T-helper 17 cell (primary cell): ENCODE measurements at regions not wholly inside any gene's neighbourhood (a gene's known extent, or its start where the extent isn't known, plus 50 kb on each side); places are given as distances from the start of the nearest gene placed in this dataset.

Source experiments
- ATAC-seq: fragments of 150-1000 bp; cut with Tn5 transposase; 2 replicates; pipeline ENCODE4 v1.10.0; 2021; ENCODE audit warnings: mild to moderate bottlenecking, moderate library complexity
- DNase-seq, 3 donors: peaks; one replicate each; pipeline versions ENCODE4 v3.0.0 to v3.0.0-alpha.2; 2020 to 2021
- H3K9me3 ChIP-seq: one replicate; pipeline ENCODE4 v1.7.0; 2013; ENCODE audit warnings: low read length, mild to moderate bottlenecking; ENCODE audit not compliant: control insufficient read depth, poor library complexity, severe bottlenecking
- H3K27ac Mint-ChIP-seq: one replicate; pipeline ENCODE4 v1.8.0; 2022; ENCODE audit warnings: mild to moderate bottlenecking, moderate library complexity, mixed read lengths
- H3K27me3 Mint-ChIP-seq: one replicate; pipeline ENCODE4 v1.8.0; 2022; ENCODE audit warnings: mixed read lengths
- H3K36me3 Mint-ChIP-seq: one replicate; pipeline ENCODE4 v1.8.0; 2022; ENCODE audit warnings: low read depth, mixed read lengths
- H3K4me1 Mint-ChIP-seq: one replicate; pipeline ENCODE4 v1.8.0; 2022; ENCODE audit warnings: mild to moderate bottlenecking, mixed read lengths
- H3K4me3 Mint-ChIP-seq: one replicate; pipeline ENCODE4 v1.8.0; 2022; ENCODE audit warnings: mild to moderate bottlenecking, moderate library complexity, mixed read lengths

GRCh38 chr7:24191362-24191761 lies 92.6 kb upstream of the NPY start:
- H3K27me3 Mint-ChIP-seq: peaks cover 25% of the 10 kb centered on the region
- no peak for ATAC-seq

GRCh38 chr7:24192053-24192452 lies 91.9 kb upstream of the NPY start:
- Mint-ChIP-seq H3K4me1 (no peaks in the 10 kb centered on the region), H3K27ac (no peak overlapping the region), H3K4me3 (no peak overlapping the region), H3K27me3 (peaks cover 25% of the 10 kb centered on the region), H3K36me3 (peaks cover 2% of the 10 kb centered on the region)
- no peak for ATAC-seq
- no peaks in the 10 kb centered on the region for H3K9me3 ChIP-seq
- no peak for DNase-seq

More at GRCh38 chr7:24191362-24191761, 92.6 kb upstream of the NPY start:
- no peak overlapping the region for H3K27ac Mint-ChIP-seq
- H3K36me3 Mint-ChIP-seq: peaks cover 2% of the 10 kb centered on the region
- DNase-seq: no peak
- H3K4me1 Mint-ChIP-seq: no peaks in the 10 kb centered on the region
- H3K4me3 Mint-ChIP-seq: no peak overlapping the region
- no peaks in the 10 kb centered on the region for H3K9me3 ChIP-seq

GRCh38 chr7:24192691-24193090 lies 91.3 kb upstream of the NPY start:
- peaks cover 2% of the 10 kb centered on the region for H3K36me3 Mint-ChIP-seq
- no peak overlapping the region for H3K4me3 Mint-ChIP-seq
- peaks cover 22% of the 10 kb centered on the region for H3K27me3 Mint-ChIP-seq
- no peak overlapping the region for H3K27ac Mint-ChIP-seq
- DNase-seq (no peak), ATAC-seq (no peak)
- no peaks in the 10 kb centered on the region for H3K9me3 ChIP-seq
- no peaks in the 10 kb centered on the region for H3K4me1 Mint-ChIP-seq

- no peak for DNase-seq
- ATAC-seq: no peak
- Mint-ChIP-seq H3K4me1 (peaks cover 14% of the 10 kb centered on the region), H3K4me3 (no peak overlapping the region), H3K27me3 (no peaks in the 10 kb centered on the region), H3K36me3 (no peaks in the 10 kb centered on the region), H3K27ac (no peak overlapping the region)
- H3K9me3 ChIP-seq: no peaks in the 10 kb centered on the region
These were observed 86.1 kb upstream of the NPY start for GRCh38 chr7:24197852-24198251.

- no peak overlapping the region for H3K4me3 Mint-ChIP-seq
- ATAC-seq (peak; percentile 97), DNase-seq (no peak)
- no peaks in the 10 kb centered on the region for H3K27me3 Mint-ChIP-seq
- no peaks in the 10 kb centered on the region for H3K9me3 ChIP-seq
- no peak overlapping the region for H3K27ac Mint-ChIP-seq
- H3K4me1 Mint-ChIP-seq: peaks cover 14% of the 10 kb centered on the region
- no peaks in the 10 kb centered on the region for H3K36me3 Mint-ChIP-seq
These were observed 84.0 kb upstream of the NPY start for GRCh38 chr7:24199978-24200377.

- Mint-ChIP-seq H3K4me1 (peaks cover 14% of the 10 kb centered on the region), H3K36me3 (no peaks in the 10 kb centered on the region), H3K27ac (no peak overlapping the region), H3K27me3 (no peaks in the 10 kb centered on the region), H3K4me3 (no peak overlapping the region)
- DNase-seq: no peak
- no peak for ATAC-seq
- H3K9me3 ChIP-seq: no peaks in the 10 kb centered on the region
These were observed 83.5 kb upstream of the NPY start for GRCh38 chr7:24200407-24200966.

GRCh38 chr7:24201226-24201625 lies 82.8 kb upstream of the NPY start:
- no peak overlapping the region for H3K4me3 Mint-ChIP-seq
- H3K27ac Mint-ChIP-seq: no peak overlapping the region
- no peaks in the 10 kb centered on the region for H3K36me3 Mint-ChIP-seq

GRCh38 chr7:24212073-24212472 lies 71.9 kb upstream of the NPY start:
- no peak overlapping the region for H3K4me3 Mint-ChIP-seq
- no peaks in the 10 kb centered on the region for H3K9me3 ChIP-seq
- H3K27me3 Mint-ChIP-seq: peaks cover 6% of the 10 kb centered on the region
- no peak overlapping the region for H3K27ac Mint-ChIP-seq
- no peaks in the 10 kb centered on the region for H3K4me1 Mint-ChIP-seq
- no peak for ATAC-seq
- DNase-seq: no peak
- H3K36me3 Mint-ChIP-seq: no peaks in the 10 kb centered on the region

More at GRCh38 chr7:24201226-24201625, 82.8 kb upstream of the NPY start:
- ATAC-seq: no peak
- peaks cover 14% of the 10 kb centered on the region for H3K4me1 Mint-ChIP-seq
- no peaks in the 10 kb centered on the region for H3K27me3 Mint-ChIP-seq
- no peaks in the 10 kb centered on the region for H3K9me3 ChIP-seq
- DNase-seq: no peak

GRCh38 chr7:24213311-24213710 lies 70.7 kb upstream of the NPY start:
- H3K9me3 ChIP-seq: no peaks in the 10 kb centered on the region
- Mint-ChIP-seq H3K36me3 (no peaks in the 10 kb centered on the region), H3K27ac (no peak overlapping the region), H3K4me1 (no peaks in the 10 kb centered on the region), H3K4me3 (no peak overlapping the region), H3K27me3 (peaks cover 9% of the 10 kb centered on the region)
- no peak for DNase-seq
- ATAC-seq: no peak

- peaks cover 9% of the 10 kb centered on the region for H3K27me3 Mint-ChIP-seq
- no peaks in the 10 kb centered on the region for H3K9me3 ChIP-seq
- no peaks in the 10 kb centered on the region for H3K36me3 Mint-ChIP-seq
- H3K4me3 Mint-ChIP-seq: no peak overlapping the region
- no peak for DNase-seq
- peaks cover under 1% of the 10 kb centered on the region for H3K4me1 Mint-ChIP-seq
- ATAC-seq: no peak
- H3K27ac Mint-ChIP-seq: no peak overlapping the region
These were observed 69.3 kb upstream of the NPY start for GRCh38 chr7:24214670-24215069.

- no peak for ATAC-seq
- no peaks in the 10 kb centered on the region for H3K36me3 Mint-ChIP-seq
These were observed 67.3 kb upstream of the NPY start for GRCh38 chr7:24216576-24217125.

GRCh38 chr7:24221500-24221899 lies 62.5 kb upstream of the NPY start:
- H3K36me3 Mint-ChIP-seq: no peaks in the 10 kb centered on the region
- no peaks in the 10 kb centered on the region for H3K9me3 ChIP-seq
- H3K4me3 Mint-ChIP-seq: no peak overlapping the region
- H3K27ac Mint-ChIP-seq: no peak overlapping the region
- peaks cover 5% of the 10 kb centered on the region for H3K4me1 Mint-ChIP-seq
- no peak for DNase-seq
- peaks cover 9% of the 10 kb centered on the region for H3K27me3 Mint-ChIP-seq
- ATAC-seq: no peak

More at GRCh38 chr7:24216576-24217125, 67.3 kb upstream of the NPY start:
- Mint-ChIP-seq H3K4me1 (peaks cover 5% of the 10 kb centered on the region), H3K27ac (no peak overlapping the region), H3K4me3 (no peak overlapping the region), H3K27me3 (peaks cover 9% of the 10 kb centered on the region)
- no peaks in the 10 kb centered on the region for H3K9me3 ChIP-seq
- no peak for DNase-seq

GRCh38 chr7:24227068-24227467 lies 56.9 kb upstream of the NPY start:
- DNase-seq (no peak), ATAC-seq (peak; percentile 43)
- H3K9me3 ChIP-seq: no peaks in the 10 kb centered on the region
- H3K4me1 Mint-ChIP-seq: peaks cover 23% of the 10 kb centered on the region
- H3K27me3 Mint-ChIP-seq: peaks cover 13% of the 10 kb centered on the region
- H3K4me3 Mint-ChIP-seq: peak overlapping the region; percentile 13
- H3K27ac Mint-ChIP-seq: peak overlapping the region; percentile 88
- H3K36me3 Mint-ChIP-seq: peaks cover 2% of the 10 kb centered on the region
